BJ (cell line): ENCODE measurements at regions not wholly inside any gene's neighbourhood (a gene's known extent, or its start where the extent isn't known, plus 50 kb on each side); places are given as distances from the start of the nearest gene placed in this dataset.

Source experiments
- CTCF ChIA-PET: fragments of 350-600 bp; formaldehyde crosslinking; extraction: SDS; loops from one replicate; lab custom pipeline; 2021; ENCODE audit warnings: antibody characterized with exemption, inconsistent platforms; lab: Yijun Ruan, JAX
- POLR2A ChIA-PET: fragments of 300-600 bp; sonication (Branson Sonifier 250); formaldehyde crosslinking; extraction: SDS; loops from one replicate; lab custom pipeline; 2021; ENCODE audit warnings: antibody characterized with exemption; lab: Charles Lee
- DNase-seq: peaks from one replicate; pipeline ENCODE4 v3.0.0-alpha.2; 2011; ENCODE audit warnings: low read depth
- H3K27me3 ChIP-seq: 2 replicates; pipeline ENCODE4 v1.6.0; 2011; ENCODE audit warnings: low read length; ENCODE audit not compliant: control insufficient read depth, insufficient read depth
- H3K36me3 ChIP-seq: 2 replicates; pipeline ENCODE4 v1.5.1; 2011; ENCODE audit warnings: low read length; ENCODE audit not compliant: control insufficient read depth, insufficient read depth
- H3K4me3 ChIP-seq: 2 replicates; pipeline ENCODE4 v1.5.1; 2011; ENCODE audit warnings: low read depth, mild to moderate bottlenecking, control low read depth, low read length
- TF ChIP-seq, protein P1 (sequence below): IDR thresholded peaks from 2 replicates; pipeline ENCODE4 v1.5.1; 2011; ENCODE audit warnings: low read depth, mild to moderate bottlenecking, control low read depth, inconsistent platforms, low read length, moderate library complexity; ENCODE audit not compliant: insufficient read depth

DNA sequence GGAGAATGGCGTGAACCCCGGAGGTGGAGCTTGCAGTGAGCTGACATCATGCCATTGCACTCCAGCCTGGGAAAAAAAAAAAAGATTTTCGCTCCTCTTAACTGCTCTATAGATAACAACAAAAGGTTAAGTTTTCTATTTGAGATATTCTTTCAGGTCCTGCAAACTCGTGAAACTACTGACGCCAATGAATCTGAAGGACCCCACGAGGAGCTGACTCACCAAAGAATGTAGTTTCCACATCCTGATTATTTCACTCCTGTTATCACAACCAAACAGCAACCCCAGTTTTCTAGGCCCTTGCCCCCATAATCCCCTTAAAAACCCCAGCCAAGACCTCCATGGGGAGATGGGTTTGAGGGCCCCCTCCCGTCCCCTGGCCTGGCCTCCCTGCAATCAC, 58.7 kb downstream of the OTOR start:
- Histone ChIP-seq H3K4me3 (no peak overlapping the region), H3K27me3 (no peaks in the 10 kb centered on the region; the same call in none of the 2 replicates), H3K36me3 (no peaks in the 10 kb centered on the region)
- ChIA-PET POLR2A (no interaction called here), CTCF (interaction anchor here (0.7 to 14.5 kb wide), 4 partner anchors 14 to 624 kb away, joined by 5 to 338 read pairs (median 28); no protein-coding TSS in a partner anchor)
- TF ChIP-seq, protein P1, sequence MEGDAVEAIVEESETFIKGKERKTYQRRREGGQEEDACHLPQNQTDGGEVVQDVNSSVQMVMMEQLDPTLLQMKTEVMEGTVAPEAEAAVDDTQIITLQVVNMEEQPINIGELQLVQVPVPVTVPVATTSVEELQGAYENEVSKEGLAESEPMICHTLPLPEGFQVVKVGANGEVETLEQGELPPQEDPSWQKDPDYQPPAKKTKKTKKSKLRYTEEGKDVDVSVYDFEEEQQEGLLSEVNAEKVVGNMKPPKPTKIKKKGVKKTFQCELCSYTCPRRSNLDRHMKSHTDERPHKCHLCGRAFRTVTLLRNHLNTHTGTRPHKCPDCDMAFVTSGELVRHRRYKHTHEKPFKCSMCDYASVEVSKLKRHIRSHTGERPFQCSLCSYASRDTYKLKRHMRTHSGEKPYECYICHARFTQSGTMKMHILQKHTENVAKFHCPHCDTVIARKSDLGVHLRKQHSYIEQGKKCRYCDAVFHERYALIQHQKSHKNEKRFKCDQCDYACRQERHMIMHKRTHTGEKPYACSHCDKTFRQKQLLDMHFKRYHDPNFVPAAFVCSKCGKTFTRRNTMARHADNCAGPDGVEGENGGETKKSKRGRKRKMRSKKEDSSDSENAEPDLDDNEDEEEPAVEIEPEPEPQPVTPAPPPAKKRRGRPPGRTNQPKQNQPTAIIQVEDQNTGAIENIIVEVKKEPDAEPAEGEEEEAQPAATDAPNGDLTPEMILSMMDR, result no peak
- no peak for DNase-seq

DNA sequence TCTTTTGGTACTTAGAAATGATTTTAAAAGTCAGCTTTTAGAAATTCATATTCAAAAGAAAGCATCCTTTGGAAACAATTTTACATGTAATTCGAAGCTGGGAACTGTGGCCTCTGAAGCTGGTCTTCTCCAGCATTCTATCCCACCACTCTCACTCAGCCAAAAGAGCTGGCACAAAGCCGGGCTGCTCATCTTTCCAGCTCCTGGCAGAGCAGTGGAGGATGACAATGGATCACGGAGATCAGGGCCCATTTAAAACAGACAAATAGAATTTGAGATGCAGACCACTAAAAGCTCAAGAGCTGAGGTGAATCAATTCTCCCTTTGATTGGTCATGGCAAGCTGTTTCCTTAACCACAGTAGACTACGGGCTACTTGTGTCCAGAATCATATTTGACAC, 60.6 kb downstream of the OTOR start:
- Histone ChIP-seq H3K27me3 (peaks cover 2% of the 10 kb centered on the region), H3K4me3 (no peak overlapping the region), H3K36me3 (no peaks in the 10 kb centered on the region)
- TF ChIP-seq, protein P1, result no peak
- no peak for DNase-seq
- ChIA-PET CTCF (interaction anchor here (0.5 to 14.5 kb wide), 4 partner anchors 13 to 622 kb away, joined by 3 to 338 read pairs (median 6); no protein-coding TSS in a partner anchor), POLR2A (no interaction called here)

DNA sequence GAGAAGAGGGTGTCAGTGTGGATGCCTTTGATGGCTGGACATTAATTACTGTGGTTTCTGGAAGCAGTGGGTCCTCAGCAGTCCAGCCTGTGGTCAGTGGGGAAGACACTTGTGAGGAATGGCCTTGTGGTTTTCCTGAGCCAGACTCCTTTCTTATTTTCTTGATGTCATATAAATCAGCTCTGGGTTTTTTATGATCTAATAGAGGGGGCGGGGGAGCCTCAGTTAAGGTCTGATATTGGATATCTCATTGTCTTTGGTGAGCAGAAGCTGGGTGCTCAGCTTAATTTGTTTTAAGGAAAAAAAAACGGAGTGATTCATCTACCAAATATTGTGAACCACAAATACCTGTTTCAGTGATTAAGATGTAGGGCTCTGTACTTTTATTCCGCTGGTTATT, 62.1 kb downstream of the OTOR start:
- TF ChIP-seq, protein P1, result no peak
- peaks cover 2% of the 10 kb centered on the region for H3K27me3 ChIP-seq
- H3K36me3 ChIP-seq, result no peaks in the 10 kb centered on the region
- H3K4me3 ChIP-seq, result no peak overlapping the region
- ChIA-PET POLR2A (interaction anchor here (0.6 kb wide), 1 partner anchor 604 kb away, joined by 4 read pairs; no protein-coding TSS in a partner anchor), CTCF (interaction anchor here (0.6 to 14.5 kb wide), 4 partner anchors 9 to 620 kb away, joined by 3 to 338 read pairs (median 19); no protein-coding TSS in a partner anchor)
- DNase-seq, result no peak

DNA sequence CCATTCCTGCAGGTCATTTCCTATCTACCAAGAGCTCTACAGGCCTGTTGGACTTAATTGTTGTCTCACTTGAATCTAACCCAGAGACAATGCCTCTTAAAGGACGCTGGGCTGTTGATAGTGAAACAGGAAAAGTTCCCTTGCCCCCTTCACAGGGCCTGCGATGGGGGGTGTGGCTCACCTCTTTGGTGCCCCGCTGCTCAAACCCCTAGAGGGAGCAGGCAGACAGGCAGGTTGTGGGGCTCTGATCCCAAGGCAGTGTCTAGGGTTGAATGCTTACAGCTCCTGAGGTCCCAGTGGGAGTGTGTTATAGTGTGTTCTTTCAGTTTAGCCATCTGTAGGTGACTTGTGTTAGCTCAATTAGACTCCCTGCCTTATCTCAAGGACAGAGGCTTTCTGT, 68.0 kb downstream of the OTOR start:
- Histone ChIP-seq H3K4me3 (no peak overlapping the region), H3K27me3 (0 out of 2 replicates have a peak, but pooled peaks cover 2% of the 10 kb centered on the region), H3K36me3 (no peaks in the 10 kb centered on the region)
- POLR2A ChIA-PET, result no interaction called here
- CTCF ChIA-PET, result interaction anchor here (1.2 to 2.2 kb wide), 3 partner anchors 12 to 615 kb away, joined by 3 to 16 read pairs (median 4); no protein-coding TSS in a partner anchor
- TF ChIP-seq, protein P1, result no peak
- DNase-seq, result no peak

DNA sequence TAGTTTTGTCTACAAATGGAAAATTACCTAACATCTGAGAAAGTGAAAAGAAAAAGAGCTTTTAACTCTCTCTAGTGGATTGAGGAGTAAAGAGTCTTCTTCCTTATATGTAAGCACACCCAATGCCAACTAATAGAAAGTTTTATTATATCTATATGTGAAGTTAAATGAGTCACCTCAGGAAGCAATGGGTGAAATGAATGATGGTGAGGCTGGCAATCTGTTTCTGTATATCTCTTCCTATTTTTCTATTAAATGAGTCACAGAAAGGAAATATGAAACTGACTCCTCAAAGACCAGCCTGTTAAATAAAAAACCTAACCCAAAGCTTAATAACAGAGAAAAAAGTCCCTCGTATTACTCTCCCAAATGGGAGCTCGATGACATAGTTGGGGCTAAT, 71.3 kb downstream of the OTOR start:
- H3K27me3 ChIP-seq, result no peaks in the 10 kb centered on the region
- DNase-seq, result no peak

More for the DNA sequence above, 71.3 kb downstream of the OTOR start:
- ChIA-PET POLR2A (no interaction called here), CTCF (interaction anchor here (0.8 to 4.4 kb wide), 3 partner anchors 11 to 17 kb away, joined by 3 to 51 read pairs (median 6); no protein-coding TSS in a partner anchor)
- H3K4me3 ChIP-seq, result no peak overlapping the region
- H3K36me3 ChIP-seq, result no peaks in the 10 kb centered on the region
- TF ChIP-seq, protein P1, result no peak
